NT2/D1 (cell line): ENCODE measurements at regions not wholly inside any gene's neighbourhood (a gene's known extent, or its start where the extent isn't known, plus 50 kb on each side); places are given as distances from the start of the nearest gene placed in this dataset.

Source experiments
- SUZ12 ChIP-seq: IDR thresholded peaks from 2 replicates; pipeline ENCODE4 v1.6.1; 2011; ENCODE audit not compliant: insufficient read length, insufficient read depth; ENCODE audit errors: extremely low read depth
- YY1 ChIP-seq: IDR thresholded peaks from 2 replicates; pipeline ENCODE4 v1.6.1; 2011; ENCODE audit not compliant: insufficient read length, insufficient read depth
- ZNF274 ChIP-seq: IDR thresholded peaks from 2 replicates; pipeline ENCODE4 v1.6.1; 2011; ENCODE audit warnings: mild to moderate bottlenecking, low read depth, low read length

- no peak for TF ChIP-seq YY1
- TF ChIP-seq ZNF274, result no peak
- no peak for TF ChIP-seq SUZ12
Observed at GRCh38 chr15:98541519-98541918, 106.8 kb upstream of the IGF1R start.
